HG03045 (cell line): ENCODE measurements at regions not wholly inside any gene's neighbourhood (a gene's known extent, or its start where the extent isn't known, plus 50 kb on each side); places are given as distances from the start of the nearest gene placed in this dataset.

Experiments
- ATAC-seq: cut with Tn5 transposase; IDR thresholded peaks from one replicate; pipeline ENCODE4 v1.9.1; 2021; ENCODE audit warnings: mild to moderate bottlenecking, moderate library complexity; ENCODE audit not compliant: unreplicated experiment

DNA sequence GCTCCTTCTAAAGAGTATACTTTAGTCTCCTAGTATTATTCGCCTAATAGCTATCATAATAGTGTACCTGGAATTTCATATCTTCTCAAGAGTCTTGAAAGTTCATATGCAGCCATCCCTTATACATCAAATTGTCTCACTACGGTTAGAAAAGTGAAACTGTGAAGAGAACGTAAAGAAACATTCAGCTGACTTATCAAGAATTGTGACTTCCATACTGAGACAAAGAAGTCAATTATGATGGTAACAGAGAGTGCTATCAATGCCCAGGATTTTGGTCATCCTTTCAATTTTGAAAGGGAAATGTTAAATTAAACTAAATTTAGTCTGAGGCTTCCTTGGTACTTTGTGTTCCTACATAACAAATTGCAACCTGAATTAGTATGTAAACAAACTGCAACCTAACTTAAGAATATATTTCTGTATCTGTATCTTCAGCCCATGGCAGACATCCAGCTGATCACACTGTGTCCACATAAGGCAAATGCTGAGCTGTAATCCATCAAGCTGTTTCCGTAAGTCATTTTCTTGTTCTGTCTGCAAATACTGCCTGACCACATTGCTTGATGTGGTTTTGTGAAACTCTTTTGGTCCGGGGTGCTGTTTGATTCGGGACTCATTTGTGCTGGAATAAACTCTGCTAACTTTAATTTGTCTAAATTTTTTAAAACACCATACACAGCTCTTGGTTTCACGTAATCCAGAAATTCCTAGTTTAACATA lies 469.6 kb downstream of the SI start:
- ATAC-seq = no peak

DNA sequence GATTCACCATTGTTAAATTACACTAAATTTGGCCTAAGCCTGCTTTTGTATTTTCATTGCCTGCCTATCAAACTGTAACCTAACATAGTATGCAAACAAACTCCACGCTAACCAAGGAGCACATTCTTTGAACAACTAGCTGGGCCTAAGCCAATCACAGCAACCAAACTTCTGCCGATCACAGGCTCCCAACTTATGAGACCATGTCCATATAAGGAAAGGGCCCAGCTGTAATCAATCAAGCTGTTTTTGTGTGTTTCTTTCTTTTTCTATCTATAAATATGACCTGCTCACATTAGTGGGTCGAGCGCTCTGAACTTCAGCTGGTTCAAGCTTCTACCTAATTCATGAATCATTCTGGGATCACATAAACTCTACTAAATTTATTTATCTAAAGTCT lies 473.6 kb downstream of the SI start:
- ATAC-seq = no peak

DNA sequence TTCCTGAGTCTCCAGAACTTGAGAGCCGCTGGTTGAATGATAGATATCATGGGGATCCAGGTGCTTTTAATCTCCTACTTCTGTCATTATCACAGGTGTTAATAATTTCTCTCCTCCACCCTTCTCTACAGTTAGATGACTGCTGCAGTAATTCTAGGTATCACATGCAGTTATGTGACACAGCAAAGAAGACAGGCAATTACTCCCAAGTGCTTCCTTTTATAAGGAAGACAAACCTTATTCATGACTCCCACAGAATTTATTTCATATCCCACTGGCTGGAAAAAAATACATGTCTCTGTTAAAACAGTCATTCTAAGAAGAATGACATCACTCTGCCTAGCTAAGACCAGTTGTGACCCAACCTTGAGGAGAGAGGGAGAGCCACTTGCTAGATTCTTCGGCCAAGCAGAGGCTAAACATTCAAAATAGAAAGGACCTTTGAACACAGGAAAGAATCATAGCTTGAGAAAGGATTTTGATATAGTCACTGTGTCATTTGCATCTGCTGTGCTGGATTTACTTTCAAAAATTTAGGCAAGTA lies 500.6 kb downstream of the SI start:
- ATAC-seq = no peak

DNA sequence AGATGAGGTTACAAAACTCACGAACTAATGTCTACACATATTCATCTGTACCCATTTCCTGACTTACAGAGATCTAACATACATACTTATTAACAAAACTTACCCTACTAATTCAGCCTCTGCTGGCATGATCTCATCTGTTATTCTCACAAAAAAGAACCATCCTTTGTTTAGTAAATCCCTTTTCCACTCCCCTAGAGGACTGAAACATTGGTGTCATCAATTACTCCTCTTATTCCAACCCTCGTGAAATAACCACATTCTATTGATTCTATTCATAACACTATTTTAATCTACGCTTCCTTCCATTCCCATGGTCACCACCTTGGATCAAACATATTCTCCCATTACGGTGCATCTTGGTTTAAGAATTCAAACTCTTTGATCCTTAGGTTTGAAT lies 505.9 kb downstream of the SI start:
- ATAC-seq = no peak

DNA sequence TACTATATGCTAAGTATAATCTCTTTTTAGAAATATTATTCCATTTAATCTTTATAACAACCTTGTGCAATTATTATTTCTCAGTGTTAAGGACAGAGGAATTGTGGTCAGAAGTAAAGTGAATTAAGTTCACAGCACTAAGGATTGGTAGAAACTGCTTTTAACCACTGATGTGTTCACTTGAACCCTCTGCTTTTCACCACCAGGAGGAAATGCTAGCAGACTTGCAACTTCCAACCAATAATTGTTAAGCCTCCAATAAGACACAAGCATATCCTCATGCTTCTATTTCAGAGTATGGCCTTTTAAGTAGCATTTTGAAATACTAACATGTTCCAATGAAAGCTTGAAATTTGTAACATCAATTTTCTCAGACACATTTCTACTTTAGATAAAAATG lies 527.4 kb downstream of the SI start:
- ATAC-seq = no peak

DNA sequence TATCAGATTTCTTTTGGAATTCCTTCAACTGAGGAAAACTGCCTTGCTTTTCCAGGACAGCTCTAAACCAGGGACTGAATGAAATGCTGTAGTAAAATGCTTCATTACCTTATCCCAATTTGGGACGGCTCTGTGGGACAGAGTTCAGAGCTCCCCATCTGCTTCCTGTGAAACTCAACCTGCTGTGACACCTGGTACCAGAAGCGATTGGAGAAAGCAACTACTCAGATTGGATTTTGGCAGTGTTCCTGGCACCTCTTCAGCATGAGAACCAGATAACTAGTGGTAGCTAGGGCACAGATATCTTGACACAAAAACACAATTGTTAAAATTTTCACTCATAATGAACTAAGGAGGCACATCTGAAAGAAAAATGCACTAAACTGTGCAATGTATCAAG lies 539.1 kb downstream of the SI start:
- no peak for ATAC-seq

DNA sequence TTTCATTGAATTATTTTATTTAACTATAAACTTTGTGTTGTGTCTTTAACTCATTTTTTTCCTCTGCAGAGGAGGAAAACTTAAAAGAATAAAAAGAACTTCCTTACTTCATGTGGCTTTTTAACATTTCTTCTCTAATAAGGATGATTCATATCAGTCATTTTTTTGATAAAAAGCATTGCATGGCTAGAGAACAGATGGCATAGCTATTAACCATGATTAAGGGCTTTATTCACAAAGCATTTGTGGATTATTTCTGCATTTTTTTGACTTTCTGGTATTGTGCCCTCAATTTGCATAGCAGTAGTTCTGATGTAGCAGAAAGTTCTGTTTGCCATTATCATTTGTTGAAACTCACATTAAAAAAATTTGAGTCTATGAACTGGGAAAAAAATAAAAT lies 540.8 kb downstream of the SI start:
- no peak for ATAC-seq

DNA sequence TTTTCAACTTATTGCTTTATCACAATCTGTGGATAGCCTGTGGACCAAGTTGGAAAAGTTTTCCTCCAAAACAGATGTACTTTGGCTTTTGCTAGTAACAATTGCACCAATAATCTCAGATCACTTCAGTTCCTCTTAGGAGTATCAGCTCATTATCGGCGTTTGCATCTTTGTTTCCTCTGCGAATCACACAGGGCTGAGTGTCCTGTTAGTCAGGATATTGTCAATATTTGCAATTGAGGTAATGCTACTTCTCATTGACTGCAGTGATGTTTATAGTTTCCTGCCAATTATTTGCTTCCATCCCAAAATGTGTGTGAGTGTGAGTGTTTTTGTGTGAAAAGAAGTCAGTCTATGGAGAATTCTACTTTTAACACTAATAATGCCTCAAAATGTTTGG lies 545.0 kb downstream of the SI start:
- no peak for ATAC-seq

DNA sequence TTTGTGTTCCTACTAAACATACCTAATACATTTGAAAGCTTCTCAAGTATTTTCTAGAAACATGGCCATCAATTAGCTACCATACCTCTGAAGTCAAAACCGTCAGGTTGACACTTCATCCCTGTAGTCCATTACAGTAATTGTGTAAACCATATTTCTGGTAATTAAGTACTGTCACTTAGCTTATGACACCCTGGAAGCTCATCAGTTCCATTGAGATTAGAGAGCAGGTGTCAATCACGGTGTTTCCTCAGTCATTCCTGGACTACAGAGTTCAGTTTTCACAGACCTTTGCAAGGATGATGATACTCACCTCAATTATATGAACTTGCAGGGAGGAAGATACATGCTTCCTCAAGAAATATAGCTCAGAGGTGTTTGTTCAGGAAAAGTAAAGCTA lies 552.0 kb downstream of the SI start:
- ATAC-seq = no peak

DNA sequence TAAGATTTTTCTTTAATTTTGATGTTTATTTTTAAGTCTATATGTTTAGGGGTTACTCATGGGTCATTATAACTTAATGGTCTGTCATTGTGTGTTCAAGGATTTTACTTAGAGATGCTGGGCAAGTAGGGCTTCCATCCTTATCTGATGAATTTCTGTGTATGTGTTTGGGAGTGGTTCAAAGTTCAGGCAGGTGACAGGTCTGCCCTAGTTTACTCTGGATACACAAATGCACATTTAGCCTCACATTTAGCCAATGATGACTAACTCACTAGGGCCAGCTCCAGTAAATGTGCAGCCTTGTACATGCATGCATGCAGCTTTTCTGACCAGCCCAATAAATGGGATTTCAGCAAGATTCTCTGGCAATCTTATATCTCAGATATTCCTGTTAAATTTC lies 554.1 kb downstream of the SI start:
- ATAC-seq = no peak

DNA sequence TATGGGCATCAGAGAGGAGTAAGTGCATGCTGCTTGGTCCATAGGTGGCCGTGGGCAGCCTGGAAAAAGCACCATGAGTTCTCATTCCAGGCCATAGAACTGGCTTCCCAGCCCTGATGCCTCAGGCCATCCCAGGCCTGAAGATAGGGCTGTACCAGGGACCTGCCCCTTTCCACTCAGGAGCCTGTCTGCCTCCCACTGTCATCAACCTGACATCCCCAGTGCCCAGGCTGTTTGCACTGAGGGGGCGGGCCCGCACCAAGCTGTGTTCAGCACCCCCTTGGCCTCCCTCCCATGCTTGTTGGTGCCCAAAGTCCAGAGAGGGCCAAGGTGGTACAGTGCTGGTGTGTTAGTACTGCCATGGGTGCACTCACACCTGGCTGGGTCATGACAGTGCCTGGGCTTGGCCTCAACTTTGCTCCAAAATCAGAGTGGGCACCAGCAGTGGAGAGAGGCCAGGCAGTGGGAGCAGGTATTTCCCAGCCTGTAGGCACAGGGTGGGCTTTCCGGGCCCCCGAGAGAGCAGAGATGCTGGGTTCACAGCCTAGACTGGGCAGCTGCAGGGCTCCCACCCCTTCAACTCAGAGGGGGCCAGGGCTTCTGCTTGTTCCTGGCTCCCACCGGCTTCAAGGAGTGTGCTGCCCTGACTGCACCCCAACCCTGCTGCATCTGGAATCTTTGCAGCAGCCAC lies 556.1 kb downstream of the SI start:
- ATAC-seq = no peak

DNA sequence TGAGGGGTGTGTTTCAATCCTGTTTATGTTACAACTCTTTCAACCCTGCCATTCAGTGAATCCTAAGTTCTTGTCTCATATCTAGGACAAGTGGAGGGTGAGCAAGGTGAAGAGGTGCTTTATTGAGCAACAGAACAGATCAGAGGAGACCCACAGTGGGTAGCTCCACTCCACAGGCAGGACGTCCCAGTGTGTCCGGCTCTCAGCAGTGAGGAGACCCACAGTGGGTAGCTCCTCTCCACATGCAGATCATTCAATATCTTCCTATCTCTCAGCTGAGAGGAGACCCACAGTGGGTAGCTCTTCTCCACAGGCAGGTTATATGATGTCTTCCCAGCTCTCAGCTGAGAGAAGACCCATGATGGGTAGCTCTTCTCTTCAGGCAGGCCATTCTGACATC lies 556.7 kb downstream of the SI start:
- no peak for ATAC-seq

DNA sequence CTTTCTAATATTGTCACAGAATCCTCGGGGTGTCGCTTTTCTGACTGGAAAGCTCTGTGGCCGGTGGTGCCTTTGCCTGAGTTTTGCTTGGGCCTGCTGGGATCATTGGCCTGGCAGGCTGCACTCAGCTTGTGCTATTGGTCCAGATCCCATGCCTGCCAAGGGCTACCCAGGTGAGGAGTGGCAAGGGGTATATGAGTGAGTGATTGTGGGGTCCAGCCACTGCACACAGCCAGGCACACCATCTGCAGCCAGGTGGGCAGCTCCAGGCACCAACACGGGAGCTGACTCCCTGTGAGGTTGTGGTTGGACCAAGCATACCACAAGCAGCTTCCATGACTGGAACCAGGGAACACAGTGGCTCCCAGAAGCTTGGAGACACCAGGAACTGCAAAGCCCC lies 557.2 kb downstream of the SI start:
- ATAC-seq = no peak

DNA sequence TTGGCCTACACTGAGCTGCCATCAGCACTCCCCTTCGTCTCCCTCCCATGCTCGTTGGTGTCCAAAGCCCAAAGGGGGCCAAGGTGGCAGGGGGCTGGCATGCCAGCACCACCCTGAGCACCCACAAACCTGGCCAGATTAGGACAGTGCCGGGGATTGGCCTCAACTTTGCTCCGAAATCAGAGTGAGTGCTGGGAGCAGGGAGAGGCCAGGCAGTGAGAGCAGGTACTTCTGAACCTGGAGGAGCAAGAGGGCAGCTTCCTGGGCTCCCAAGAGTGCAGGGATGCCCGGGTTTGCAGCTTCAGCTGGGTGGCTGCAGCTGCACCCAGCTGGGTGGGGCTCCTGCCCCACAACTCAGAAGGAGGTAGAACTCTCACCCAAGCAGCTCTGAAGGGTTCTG lies 563.0 kb downstream of the SI start:
- no peak for ATAC-seq

DNA sequence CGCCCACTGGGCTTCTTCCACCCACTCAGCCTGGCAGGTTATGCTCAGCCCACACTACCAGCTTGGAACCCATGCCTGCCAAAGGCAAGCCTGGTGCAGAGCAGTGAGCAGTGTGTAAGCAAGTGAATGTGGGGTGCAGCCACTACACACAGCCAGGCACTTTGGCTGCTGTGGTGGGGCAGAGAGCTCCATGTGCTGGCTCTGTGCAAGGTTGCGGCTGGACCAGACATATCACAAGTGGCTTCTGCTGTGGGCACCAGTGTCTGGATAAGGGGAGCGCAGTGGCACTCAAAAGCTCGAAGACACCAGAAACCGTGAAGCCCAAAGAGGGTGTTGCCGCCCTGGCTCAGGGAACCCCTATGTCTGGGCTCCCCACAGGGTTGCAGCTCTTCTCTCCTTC lies 563.7 kb downstream of the SI start:
- ATAC-seq = no peak

DNA sequence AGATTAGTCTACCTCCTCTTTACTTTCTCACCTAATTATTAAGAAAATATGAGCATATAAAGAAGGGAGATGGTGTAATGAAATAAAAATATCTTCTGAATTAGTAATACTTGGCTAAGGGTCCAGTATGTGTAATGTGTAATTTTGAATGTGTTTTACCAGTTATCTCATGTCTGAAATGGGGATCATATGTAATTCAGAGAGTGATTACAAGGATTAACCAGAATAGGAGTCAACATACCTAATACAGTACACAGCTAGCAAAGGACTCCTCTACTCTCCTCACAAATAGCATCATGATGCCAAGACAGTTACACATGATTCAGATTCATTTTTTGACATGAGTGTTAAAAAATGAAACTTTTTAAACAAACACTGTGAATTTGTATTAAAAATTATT lies 570.4 kb downstream of the SI start:
- no peak for ATAC-seq

DNA sequence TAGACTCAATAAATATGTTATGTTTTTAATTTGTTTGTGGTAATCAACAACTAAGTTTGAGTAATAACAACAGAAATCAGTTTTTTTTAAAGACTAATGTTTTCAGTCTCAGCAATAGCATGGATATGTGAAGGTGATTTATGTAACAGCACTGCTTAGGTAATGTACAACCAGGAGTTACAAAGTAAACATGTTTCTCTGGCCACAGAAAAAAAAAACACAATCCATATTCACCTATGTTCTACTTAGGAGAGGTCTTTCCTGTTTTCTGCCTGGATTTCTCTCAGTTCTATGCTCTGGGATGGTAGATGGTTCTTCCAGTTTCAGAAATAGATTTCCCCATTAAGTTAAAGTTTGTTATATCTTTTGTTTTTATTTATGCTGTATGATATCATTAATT lies 579.4 kb downstream of the SI start:
- ATAC-seq = no peak

DNA sequence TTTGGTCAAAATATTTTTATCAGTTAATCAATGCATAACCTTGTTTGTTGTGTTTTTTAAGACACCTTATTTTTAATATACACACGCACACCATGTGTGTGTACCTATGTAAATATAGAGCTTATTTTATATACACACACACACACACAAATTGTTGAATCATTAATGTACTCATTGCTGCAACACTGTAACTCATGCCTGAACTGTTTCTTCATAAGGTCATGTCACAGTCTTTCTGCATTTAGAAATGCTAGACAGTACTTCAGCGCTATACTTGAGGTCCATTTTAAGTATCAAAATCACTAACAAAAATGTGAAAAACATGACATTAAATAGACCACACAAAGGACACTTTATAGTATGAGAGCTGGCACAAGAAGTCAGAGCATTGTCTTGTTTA lies 589.4 kb downstream of the SI start:
- ATAC-seq = no peak

DNA sequence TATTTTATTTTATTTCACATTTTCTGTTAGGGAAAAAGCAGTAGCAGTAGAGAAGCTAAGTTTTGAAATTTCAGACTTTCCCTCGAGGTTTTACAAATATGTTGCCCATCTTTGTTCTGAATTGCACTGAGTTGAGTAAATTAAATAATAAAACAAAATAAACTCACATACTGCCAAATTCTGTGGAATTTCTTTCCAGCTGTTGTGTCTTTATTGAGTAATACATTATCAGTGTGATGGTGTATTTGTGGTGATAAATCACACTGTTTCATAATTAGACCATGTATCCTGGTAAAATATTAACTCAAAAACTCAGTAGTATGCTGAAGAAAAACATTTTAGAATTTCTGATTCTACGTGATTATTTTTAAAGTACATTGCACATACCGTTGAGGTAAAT lies 592.1 kb downstream of the SI start:
- ATAC-seq = no peak

DNA sequence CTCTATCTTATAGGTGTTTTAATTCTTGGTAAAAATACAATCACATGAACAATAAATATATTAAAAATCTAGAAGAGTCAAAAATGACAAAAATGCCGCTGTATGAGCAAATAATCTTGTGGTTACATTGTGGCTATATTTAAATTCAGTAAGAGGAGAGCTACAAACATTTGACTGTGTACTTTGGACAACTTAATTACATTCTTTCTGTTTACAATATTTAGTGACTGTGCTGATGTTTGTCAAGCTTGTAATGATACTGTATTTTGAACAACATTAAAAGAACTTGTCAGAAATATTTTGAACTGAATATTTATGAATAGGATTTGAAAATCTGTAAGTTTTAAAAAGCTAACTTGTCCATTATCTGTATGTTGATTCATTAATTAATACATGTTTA lies 598.3 kb downstream of the SI start:
- ATAC-seq = no peak

DNA sequence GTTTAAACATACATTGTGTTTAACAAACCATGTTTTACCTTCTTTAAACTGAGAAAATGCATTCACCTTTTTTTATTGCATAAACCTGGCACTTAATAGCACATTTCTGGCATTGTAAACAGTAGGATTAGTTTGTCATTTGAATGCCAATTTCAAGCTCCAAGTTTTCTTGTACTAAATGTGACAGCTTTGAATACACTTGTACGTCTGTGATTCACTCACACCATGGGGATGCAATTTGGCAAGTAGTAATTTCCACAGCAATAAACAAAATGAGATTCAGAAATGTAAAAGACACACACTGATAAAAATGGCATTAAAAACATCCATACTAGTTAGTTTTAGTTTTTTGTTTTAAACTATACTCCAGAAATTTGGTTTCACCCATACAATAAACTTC lies 598.9 kb downstream of the SI start:
- no peak for ATAC-seq

DNA sequence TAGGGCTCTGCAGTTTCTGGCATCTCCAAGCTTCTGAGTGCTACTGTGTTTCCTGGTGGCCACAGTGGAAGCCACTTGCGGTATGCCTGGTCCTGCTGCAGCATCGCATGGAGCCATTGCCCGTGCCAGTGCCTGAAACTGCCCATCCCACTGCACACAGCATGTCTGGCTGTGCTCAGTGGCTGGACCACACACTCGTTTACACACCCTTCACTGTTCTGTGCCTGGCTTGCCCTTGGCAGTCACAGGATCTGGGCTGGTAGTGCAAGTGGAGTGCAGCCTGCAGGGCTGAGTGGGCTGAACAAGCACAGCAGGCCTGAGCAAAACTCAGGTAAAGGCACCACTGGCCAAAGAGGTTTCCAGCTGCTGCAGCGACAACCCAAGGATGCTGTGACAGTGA lies 600.0 kb downstream of the SI start:
- ATAC-seq = no peak

DNA sequence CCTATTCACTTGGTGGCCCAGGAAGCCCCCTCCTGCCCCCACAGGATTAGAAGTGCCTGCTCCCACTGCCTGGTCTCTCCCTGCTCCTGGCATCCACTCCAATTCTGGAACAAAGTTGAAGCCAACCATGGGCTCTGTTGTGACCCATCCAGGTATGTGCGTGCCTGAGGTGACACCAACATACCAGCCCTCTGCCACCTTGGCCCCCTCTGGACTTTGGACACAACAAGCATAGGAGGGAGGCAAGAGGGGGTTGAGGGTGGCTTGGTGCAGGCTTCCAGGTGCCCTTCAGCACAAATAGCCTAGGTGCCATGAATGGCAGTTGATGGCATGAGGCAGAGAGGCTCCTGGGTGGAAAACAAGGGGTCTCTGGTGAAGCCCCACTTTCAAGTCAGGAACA lies 600.9 kb downstream of the SI start:
- ATAC-seq = no peak
